ENCODE measurements at regions not wholly inside any gene's neighbourhood (a gene's known extent, or its start where the extent isn't known, plus 50 kb on each side); places are given as distances from the start of the nearest gene placed in this dataset.
"Not testable (repeated sequence)": the region's sequence is repeated elsewhere in the genome, so short reads cannot be mapped to it uniquely, and the experiment has no call there.

GRCh38 chr3:16707260-16707659 lies 102.0 kb upstream of the DAZL start:
- no peaks in the 10 kb centered on the region for H3K9me3 ChIP-seq (ENCODE audit: control insufficient read depth, low read length)
- no peak for DNase-seq
- H3K4me1 ChIP-seq (ENCODE audit: control insufficient read depth, insufficient read depth, low read depth, low read length), result no peaks in the 10 kb centered on the region
- H2BK120ac ChIP-seq (ENCODE audit: low read depth, low read length), result no peak overlapping the region
- H4K91ac ChIP-seq (ENCODE audit: low read length), result no peak overlapping the region
- no peaks in the 10 kb centered on the region for H3K79me1 ChIP-seq (replicated peaks; ENCODE audit: low read length, poor library complexity, severe bottlenecking)
- H4K8ac ChIP-seq (ENCODE audit: low read length), result no peak overlapping the region
- H3K4me2 ChIP-seq (ENCODE audit: low read length, poor library complexity, severe bottlenecking), result no peak overlapping the region
- H2BK5ac ChIP-seq (ENCODE audit: low read depth, low read length, poor library complexity, severe bottlenecking), result no peak overlapping the region
- no peak overlapping the region for H3K9ac ChIP-seq (ENCODE audit: low read length)
- H3K23ac ChIP-seq (ENCODE audit: low read length in 2 of 2), result no peak overlapping the region
- H2AK5ac ChIP-seq (ENCODE audit: low read length, severe bottlenecking), result no peak overlapping the region
- no peak overlapping the region for H2BK15ac ChIP-seq (ENCODE audit: low read depth, poor library complexity, severe bottlenecking)
- no peak overlapping the region for H2BK12ac ChIP-seq (ENCODE audit: low read length in 2 of 2)
- no peaks in the 10 kb centered on the region for H3K27me3 ChIP-seq (ENCODE audit: control insufficient read depth in 1 of 2, insufficient read depth in 1 of 2, low read length in 2 of 2)
- H3K4ac ChIP-seq (ENCODE audit: low read depth in 1 of 2, low read length in 2 of 2), result no peak overlapping the region
- 62% methylated on average over 4 of the region's 4 CpGs for WGBS
- no peaks in the 10 kb centered on the region for H3K36me3 ChIP-seq (ENCODE audit: control insufficient read depth in 1 of 2, insufficient read depth in 2 of 2, low read depth in 1 of 2, low read length in 2 of 2)
- no peak overlapping the region for H3K27ac ChIP-seq (ENCODE audit: low read length, poor library complexity, severe bottlenecking)
- no peak overlapping the region for H2AFZ ChIP-seq (ENCODE audit: low read depth, low read length)
- H3K18ac ChIP-seq (ENCODE audit: low read depth in 1 of 2, low read length in 2 of 2), result no peak overlapping the region
- no peak overlapping the region for H3K4me3 ChIP-seq (ENCODE audit: insufficient read depth in 1 of 2, low read depth in 1 of 2, low read length in 2 of 2)
- H3K14ac ChIP-seq (ENCODE audit: low read length in 2 of 2), result no peak overlapping the region

- no peak overlapping the region for H3K14ac ChIP-seq (ENCODE audit: low read length in 2 of 2)
- H2AK5ac ChIP-seq (ENCODE audit: low read length, severe bottlenecking), result no peak overlapping the region
- H3K4me1 ChIP-seq (ENCODE audit: control insufficient read depth, insufficient read depth, low read depth, low read length), result no peaks in the 10 kb centered on the region
- no peak overlapping the region for H3K23ac ChIP-seq (ENCODE audit: low read length in 2 of 2)
- H3K4me2 ChIP-seq (ENCODE audit: low read length, poor library complexity, severe bottlenecking), result no peak overlapping the region
- no peak overlapping the region for H3K9ac ChIP-seq (ENCODE audit: low read length)
- H2BK15ac ChIP-seq (ENCODE audit: low read depth, poor library complexity, severe bottlenecking), result no peak overlapping the region
- H2BK5ac ChIP-seq (ENCODE audit: low read depth, low read length, poor library complexity, severe bottlenecking), result no peak overlapping the region
- H3K27me3 ChIP-seq (ENCODE audit: control insufficient read depth in 1 of 2, insufficient read depth in 1 of 2, low read length in 2 of 2), result no peaks in the 10 kb centered on the region
- H3K36me3 ChIP-seq (ENCODE audit: control insufficient read depth in 1 of 2, insufficient read depth in 2 of 2, low read depth in 1 of 2, low read length in 2 of 2), result no peaks in the 10 kb centered on the region
- no peak overlapping the region for H4K91ac ChIP-seq (ENCODE audit: low read length)
- no peak overlapping the region for H2AFZ ChIP-seq (ENCODE audit: low read depth, low read length)
- H3K4me3 ChIP-seq (ENCODE audit: insufficient read depth in 1 of 2, low read depth in 1 of 2, low read length in 2 of 2), result no peak overlapping the region
- H3K18ac ChIP-seq (ENCODE audit: low read depth in 1 of 2, low read length in 2 of 2), result no peak overlapping the region
- no peak for DNase-seq
- no peak overlapping the region for H2BK120ac ChIP-seq (ENCODE audit: low read depth, low read length)
- no peak overlapping the region for H2BK12ac ChIP-seq (ENCODE audit: low read length in 2 of 2)
- H3K79me1 ChIP-seq (replicated peaks; ENCODE audit: low read length, poor library complexity, severe bottlenecking), result no peaks in the 10 kb centered on the region
- no peak overlapping the region for H3K4ac ChIP-seq (ENCODE audit: low read depth in 1 of 2, low read length in 2 of 2)
- H4K8ac ChIP-seq (ENCODE audit: low read length), result no peak overlapping the region
- no peak overlapping the region for H3K27ac ChIP-seq (ENCODE audit: low read length, poor library complexity, severe bottlenecking)
- H3K9me3 ChIP-seq (ENCODE audit: control insufficient read depth, low read length), result peaks cover 2% of the 10 kb centered on the region
These were observed 103.1 kb upstream of the DAZL start for GRCh38 chr3:16708285-16708684.

DNA sequence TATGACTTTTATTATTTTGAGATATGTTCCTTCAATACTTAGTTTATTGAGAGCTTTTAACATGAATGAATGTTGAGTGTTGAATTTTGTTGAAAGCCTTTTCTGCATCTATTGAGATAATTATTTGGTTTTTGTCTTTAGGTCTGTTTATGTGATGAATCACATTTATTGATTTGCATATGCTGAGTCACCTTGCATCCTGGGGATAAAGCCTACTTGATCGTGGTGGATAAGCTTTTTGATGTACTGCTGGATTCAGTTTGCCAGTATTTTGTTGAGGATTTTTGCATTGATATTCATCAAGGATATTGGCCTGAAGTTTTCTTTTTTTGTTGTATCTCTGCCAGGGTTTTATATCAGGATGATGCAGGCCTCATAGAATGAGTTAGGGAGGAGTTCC lies 106.5 kb upstream of the DAZL start:
- DNase-seq; H3K18ac ChIP-seq (ENCODE audit: low read depth in 1 of 2, low read length in 2 of 2); H3K79me1 ChIP-seq (replicated peaks; ENCODE audit: low read length, poor library complexity, severe bottlenecking); H3K4me2 ChIP-seq (ENCODE audit: low read length, poor library complexity, severe bottlenecking); H2AK5ac ChIP-seq (ENCODE audit: low read length, severe bottlenecking); H3K36me3 ChIP-seq (ENCODE audit: control insufficient read depth in 1 of 2, insufficient read depth in 2 of 2, low read depth in 1 of 2, low read length in 2 of 2); H4K8ac ChIP-seq (ENCODE audit: low read length); H2AFZ ChIP-seq (ENCODE audit: low read depth, low read length); H3K27ac ChIP-seq (ENCODE audit: low read length, poor library complexity, severe bottlenecking); H2BK12ac ChIP-seq (ENCODE audit: low read length in 2 of 2); H3K27me3 ChIP-seq (ENCODE audit: control insufficient read depth in 1 of 2, insufficient read depth in 1 of 2, low read length in 2 of 2); H3K4ac ChIP-seq (ENCODE audit: low read depth in 1 of 2, low read length in 2 of 2); H3K9me3 ChIP-seq (ENCODE audit: control insufficient read depth, low read length); H3K14ac ChIP-seq (ENCODE audit: low read length in 2 of 2); H2BK120ac ChIP-seq (ENCODE audit: low read depth, low read length); H2BK15ac ChIP-seq (ENCODE audit: low read depth, poor library complexity, severe bottlenecking); H2BK5ac ChIP-seq (ENCODE audit: low read depth, low read length, poor library complexity, severe bottlenecking); H3K23ac ChIP-seq (ENCODE audit: low read length in 2 of 2); H3K9ac ChIP-seq (ENCODE audit: low read length); H4K91ac ChIP-seq (ENCODE audit: low read length); H3K4me1 ChIP-seq (ENCODE audit: control insufficient read depth, insufficient read depth, low read depth, low read length); H3K4me3 ChIP-seq (ENCODE audit: insufficient read depth in 1 of 2, low read depth in 1 of 2, low read length in 2 of 2): not testable (repeated sequence)
- WGBS, result 51% methylated on average over 1 of the region's 1 CpG

- Histone ChIP-seq H2AK5ac (ENCODE audit: low read length, severe bottlenecking) (no peak overlapping the region), H4K91ac (ENCODE audit: low read length) (no peak overlapping the region), H3K4ac (ENCODE audit: low read depth in 1 of 2, low read length in 2 of 2) (no peak overlapping the region), H2BK15ac (ENCODE audit: low read depth, poor library complexity, severe bottlenecking) (no peak overlapping the region), H3K4me3 (ENCODE audit: insufficient read depth in 1 of 2, low read depth in 1 of 2, low read length in 2 of 2) (no peak overlapping the region), H4K8ac (ENCODE audit: low read length) (no peak overlapping the region), H3K23ac (ENCODE audit: low read length in 2 of 2) (no peak overlapping the region), H3K9me3 (ENCODE audit: control insufficient read depth, low read length) (peaks cover 9% of the 10 kb centered on the region), H3K4me2 (ENCODE audit: low read length, poor library complexity, severe bottlenecking) (no peak overlapping the region), H3K4me1 (ENCODE audit: control insufficient read depth, insufficient read depth, low read depth, low read length) (no peaks in the 10 kb centered on the region), H3K18ac (ENCODE audit: low read depth in 1 of 2, low read length in 2 of 2) (no peak overlapping the region), H3K36me3 (ENCODE audit: control insufficient read depth in 1 of 2, insufficient read depth in 2 of 2, low read depth in 1 of 2, low read length in 2 of 2) (no peaks in the 10 kb centered on the region), H3K27me3 (ENCODE audit: control insufficient read depth in 1 of 2, insufficient read depth in 1 of 2, low read length in 2 of 2) (no peaks in the 10 kb centered on the region), H2AFZ (ENCODE audit: low read depth, low read length) (no peak overlapping the region), H3K27ac (ENCODE audit: low read length, poor library complexity, severe bottlenecking) (no peak overlapping the region), H2BK5ac (ENCODE audit: low read depth, low read length, poor library complexity, severe bottlenecking) (no peak overlapping the region), H3K9ac (ENCODE audit: low read length) (no peak overlapping the region), H3K79me1 (replicated peaks; ENCODE audit: low read length, poor library complexity, severe bottlenecking) (no peaks in the 10 kb centered on the region), H3K14ac (ENCODE audit: low read length in 2 of 2) (no peak overlapping the region), H2BK120ac (ENCODE audit: low read depth, low read length) (no peak overlapping the region), H2BK12ac (ENCODE audit: low read length in 2 of 2) (no peak overlapping the region)
- WGBS, result 76% methylated on average over 4 of the region's 4 CpGs
- DNase-seq, result no peak
These were observed 110.1 kb upstream of the DAZL start for GRCh38 chr3:16715281-16715680.

Measured in mesenchymal stem cell (in vitro differentiated cells and primary cell).